Ascending aorta (tissue), 2 donors: ENCODE measurements at regions not wholly inside any gene's neighbourhood (a gene's known extent, or its start where the extent isn't known, plus 50 kb on each side); places are given as distances from the start of the nearest gene placed in this dataset.

ENCODE experiments used
- DNase-seq, 2 donors: peaks; one replicate each; pipeline ENCODE4 v3.0.0-alpha.2; 2019; ENCODE audit warnings: low spot score in 2 of 2
- H3K27ac ChIP-seq, 2 donors: fragments of 200-600 bp; sonication (generic); one replicate each; pipeline ENCODE4 v1.5.1; 2016 to 2017; ENCODE audit warnings: mild to moderate bottlenecking in 1 of 2
- H3K27me3 ChIP-seq: fragments of 200-600 bp; sonication (generic); one replicate; pipeline ENCODE4 v1.5.1; 2017
- H3K36me3 ChIP-seq, 2 donors: fragments of 200-600 bp; sonication (generic); one replicate each; pipeline ENCODE4 v1.5.1; 2016
- H3K4me1 ChIP-seq, 2 donors: fragments of 200-600 bp; sonication (generic); one replicate each; pipeline ENCODE4 v1.5.1; 2016 to 2017; ENCODE audit warnings: mild to moderate bottlenecking in 1 of 2
- H3K4me3 ChIP-seq, 2 donors: fragments of 200-600 bp; sonication (generic); one replicate each; pipeline ENCODE4 v1.5.1; 2016 to 2017; ENCODE audit warnings: mild to moderate bottlenecking in 1 of 2
- H3K9me3 ChIP-seq, 2 donors: fragments of 200-600 bp; sonication (generic); one replicate each; pipeline ENCODE4 v1.5.1; 2016
- CTCF ChIP-seq, 3 experiments: fragments of 200-600 bp in 2 of 3; fragments of 450-650 bp in 1 of 3; sonication (generic) in 2 of 3; IDR thresholded peaks; one replicate each; pipeline ENCODE4 v1.5.1; 2016 to 2019; ENCODE audit warnings: antibody characterized with exemption in 3 of 3, mild to moderate bottlenecking in 1 of 3, moderate library complexity in 1 of 3
- intact Hi-C: fragments of 100-400 bp; cut with DNase I; formaldehyde crosslinking; loops from one replicate; pipeline ENCODE4 v1.15.1; 2023

DNA sequence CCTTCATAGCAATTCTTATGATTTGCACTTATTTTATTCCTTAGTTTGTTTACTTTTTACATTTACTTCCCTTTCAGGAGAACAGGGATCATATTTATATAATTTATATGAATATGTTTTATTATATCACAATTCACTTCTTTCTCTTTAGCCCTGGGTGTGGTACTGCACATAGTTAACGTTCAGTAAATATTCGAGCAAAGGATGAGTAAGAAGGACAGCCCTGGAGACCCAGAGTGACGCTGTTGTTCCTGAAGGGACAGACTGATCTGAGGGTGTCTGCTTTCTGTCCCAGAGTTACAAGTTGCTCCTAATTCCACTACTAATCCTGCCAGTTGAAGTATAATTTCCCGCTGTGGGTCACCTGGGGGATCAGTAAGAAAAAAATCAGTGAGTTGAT is 366.1 kb downstream of the DMRT2 start:
- no peak for DNase-seq

DNA sequence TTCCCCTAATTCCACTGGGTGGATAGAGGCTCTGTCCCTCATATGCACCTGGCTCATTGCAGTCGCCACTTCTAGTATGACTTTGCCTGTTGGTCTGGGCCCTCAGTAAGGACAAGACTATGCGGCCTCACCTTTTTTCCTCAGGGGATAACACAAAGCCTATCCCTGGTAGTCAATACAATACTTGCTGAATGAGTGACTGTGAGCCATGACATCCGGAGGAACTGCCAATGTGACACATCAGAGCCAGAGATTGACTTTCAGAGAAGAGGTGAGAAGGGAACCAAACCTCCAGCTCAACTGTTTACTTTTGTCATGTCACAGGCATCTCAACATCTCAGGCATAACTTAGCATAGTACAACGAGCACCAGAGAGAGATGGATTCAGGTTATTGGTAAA is 371.3 kb downstream of the DMRT2 start:
- TF ChIP-seq CTCF (IDR thresholded peaks at IDR 0.05): no peak
- DNase-seq: no peak
- Histone ChIP-seq H3K36me3 (no peaks in the 10 kb centered on the region), H3K27ac (no peak overlapping the region), H3K27me3 (no peaks in the 10 kb centered on the region), H3K4me3 (no peak overlapping the region), H3K4me1 (no peaks in the 10 kb centered on the region), H3K9me3 (no peaks in the 10 kb centered on the region)
- intact Hi-C loops: no loop called here

More for the DNA sequence above, 366.1 kb downstream of the DMRT2 start:
- no peaks in the 10 kb centered on the region for H3K4me1 ChIP-seq
- no peaks in the 10 kb centered on the region for H3K36me3 ChIP-seq
- H3K4me3 ChIP-seq: no peak overlapping the region
- no peak overlapping the region for H3K27ac ChIP-seq
- TF ChIP-seq CTCF (IDR thresholded peaks at IDR 0.05): no peak
- H3K9me3 ChIP-seq: no peaks in the 10 kb centered on the region
- no peaks in the 10 kb centered on the region for H3K27me3 ChIP-seq
- intact Hi-C loops: no loop called here

DNA sequence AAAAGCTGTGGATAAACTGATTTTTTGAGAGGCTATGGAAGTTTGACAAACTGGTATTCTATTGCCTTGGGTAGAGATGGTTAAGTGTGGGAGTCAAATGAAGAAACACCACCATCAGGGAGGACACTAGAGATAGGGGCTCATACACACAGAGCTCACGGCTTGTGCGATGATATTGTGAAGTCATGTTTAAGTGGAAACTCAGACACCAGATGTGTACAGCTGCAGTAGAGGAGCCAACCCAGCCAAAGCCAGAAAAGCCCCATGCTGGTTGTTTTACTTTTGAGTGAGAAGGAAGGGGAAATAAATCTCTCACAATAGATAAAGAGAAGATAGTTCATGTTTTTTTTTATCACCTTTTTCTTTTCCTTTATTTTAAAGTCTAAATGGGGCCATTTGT is 377.7 kb downstream of the DMRT2 start:
- intact Hi-C loops: no loop called here
- no peaks in the 10 kb centered on the region for H3K36me3 ChIP-seq

DNA sequence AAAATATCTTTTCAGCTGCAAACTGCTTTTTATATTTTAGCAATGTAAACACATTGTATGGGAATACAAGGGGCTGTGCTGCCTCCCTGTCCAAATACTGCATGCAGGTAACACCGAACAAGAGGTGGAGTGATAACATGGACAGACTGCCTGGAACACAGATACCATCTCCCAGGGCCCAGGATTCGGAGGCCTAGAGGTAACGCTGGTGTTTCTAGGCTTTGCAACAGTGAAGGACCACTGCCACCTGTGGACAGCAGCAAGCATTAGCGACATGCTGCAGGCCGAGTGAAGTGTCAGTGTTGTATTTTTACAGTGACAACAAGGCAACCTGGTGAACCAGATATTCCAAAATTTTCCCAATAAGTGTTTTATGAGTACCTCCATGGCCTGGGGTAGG is 379.1 kb downstream of the DMRT2 start:
- intact Hi-C loops: no loop called here
- Histone ChIP-seq H3K36me3 (no peaks in the 10 kb centered on the region), H3K4me1 (no peaks in the 10 kb centered on the region), H3K4me3 (no peak overlapping the region), H3K9me3 (no peaks in the 10 kb centered on the region), H3K27ac (no peak overlapping the region), H3K27me3 (no peaks in the 10 kb centered on the region)
- TF ChIP-seq CTCF (IDR thresholded peaks at IDR 0.05): no peak
- no peak for DNase-seq

More for the DNA sequence above, 377.7 kb downstream of the DMRT2 start:
- no peak for DNase-seq
- no peak overlapping the region for H3K4me3 ChIP-seq
- no peaks in the 10 kb centered on the region for H3K27me3 ChIP-seq
- H3K27ac ChIP-seq: no peak overlapping the region
- no peak for TF ChIP-seq CTCF (IDR thresholded peaks at IDR 0.05)
- H3K9me3 ChIP-seq: no peaks in the 10 kb centered on the region
- H3K4me1 ChIP-seq: no peaks in the 10 kb centered on the region

DNA sequence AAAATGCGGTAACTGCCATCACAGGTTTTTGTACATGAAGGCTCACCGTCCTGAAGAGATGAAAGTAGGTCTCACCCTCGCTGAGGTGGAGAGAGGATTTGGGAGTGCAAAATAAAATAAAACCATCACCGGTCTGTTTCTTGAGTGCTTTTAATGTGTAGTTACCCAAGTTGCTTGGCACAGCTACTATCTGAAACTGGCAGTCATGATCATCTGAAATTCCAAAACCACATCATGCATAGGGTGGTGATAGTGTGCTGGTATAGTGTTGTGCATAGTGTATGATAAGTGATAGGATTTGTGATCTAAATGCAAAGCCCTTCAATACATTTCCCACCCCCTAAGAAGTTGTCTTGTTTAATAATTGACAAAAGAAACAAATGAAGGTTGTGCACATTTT is 381.3 kb downstream of the DMRT2 start:
- no peak overlapping the region for H3K4me3 ChIP-seq
- intact Hi-C loops: no loop called here
- H3K27ac ChIP-seq: no peak overlapping the region
- H3K4me1 ChIP-seq: no peaks in the 10 kb centered on the region
- no peak for TF ChIP-seq CTCF (IDR thresholded peaks at IDR 0.05)
- no peaks in the 10 kb centered on the region for H3K9me3 ChIP-seq
- H3K36me3 ChIP-seq: no peaks in the 10 kb centered on the region
- DNase-seq: no peak
- no peaks in the 10 kb centered on the region for H3K27me3 ChIP-seq

GRCh38 chr9:1434052-1434767 is 384.1 kb downstream of the DMRT2 start:
- Histone ChIP-seq H3K4me3 (no peak overlapping the region), H3K27me3 (no peaks in the 10 kb centered on the region), H3K27ac (no peak overlapping the region), H3K4me1 (no peaks in the 10 kb centered on the region), H3K9me3 (no peaks in the 10 kb centered on the region), H3K36me3 (no peaks in the 10 kb centered on the region)
- no peak for TF ChIP-seq CTCF (IDR thresholded peaks at IDR 0.05)
- intact Hi-C loops: no loop called here
- no peak for DNase-seq
